NCI-H510A treated with DMSO at 0.1 percent for 48 hours (cell line): ENCODE measurements at regions not wholly inside any gene's neighbourhood (a gene's known extent, or its start where the extent isn't known, plus 50 kb on each side); places are given as distances from the start of the nearest gene placed in this dataset.

Experiments used
- DNase-seq: peaks from one replicate; lab custom pipeline; 2025; lab: John Stamatoyannopoulos, UW

DNA sequence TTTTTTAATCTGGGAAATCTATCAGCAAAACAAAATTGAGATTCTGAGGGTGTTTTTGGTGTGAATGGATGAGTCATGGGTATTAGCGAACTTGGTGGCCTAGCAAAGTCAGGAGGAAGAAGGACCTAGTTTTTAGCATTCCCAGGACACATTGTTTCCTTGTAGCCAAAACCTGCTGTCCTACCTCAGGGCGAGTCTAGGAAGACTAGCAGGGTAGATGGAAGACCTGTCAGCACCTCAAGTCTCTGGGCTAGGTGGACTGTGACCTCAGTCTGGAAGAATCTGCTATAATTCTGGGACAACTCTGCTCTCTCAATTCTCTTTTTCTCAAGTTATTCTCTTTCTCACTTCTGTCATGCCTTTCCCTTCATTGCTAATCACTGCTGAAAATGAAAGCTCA is 1399.3 kb upstream of the LRRTM1 start:
- DNase-seq: no peak

DNA sequence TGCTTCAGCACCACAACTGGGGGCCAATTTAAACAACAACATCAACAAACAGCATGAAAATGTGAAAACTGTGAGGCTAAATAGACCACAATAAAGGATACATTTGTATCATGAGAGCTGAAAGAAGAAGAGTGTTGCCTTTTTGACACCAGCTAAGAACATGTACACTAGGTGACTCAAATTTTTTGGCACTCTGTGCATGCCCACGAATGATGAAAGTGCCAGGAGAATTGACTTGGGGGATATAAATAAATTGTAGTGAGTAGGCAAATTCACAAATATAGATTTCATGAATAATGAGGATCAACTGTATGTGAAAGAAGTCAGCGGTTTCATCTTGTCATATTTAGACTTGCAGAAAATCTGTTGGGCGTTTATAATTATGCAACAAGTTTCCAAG is 1388.0 kb upstream of the LRRTM1 start:
- no peak for DNase-seq

DNA sequence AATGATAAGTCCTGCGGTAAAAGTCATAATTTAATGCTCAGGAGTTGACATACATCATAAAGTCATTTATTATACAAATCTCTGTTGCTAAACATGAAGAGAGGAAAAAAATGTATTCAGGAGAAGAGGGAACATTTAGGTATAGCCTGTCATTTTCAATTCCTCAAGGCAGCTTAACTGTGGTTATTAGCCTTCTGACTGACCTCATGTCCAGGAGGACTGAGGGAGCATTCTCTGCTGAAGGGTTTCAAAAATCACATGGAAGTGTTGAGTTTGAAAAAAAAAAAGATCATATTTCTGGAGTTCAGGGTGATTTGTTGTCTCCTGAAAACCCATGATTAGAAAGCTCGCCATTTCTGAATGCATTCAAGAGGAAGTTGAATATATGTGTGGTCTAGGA is 1371.1 kb upstream of the LRRTM1 start:
- DNase-seq: no peak

DNA sequence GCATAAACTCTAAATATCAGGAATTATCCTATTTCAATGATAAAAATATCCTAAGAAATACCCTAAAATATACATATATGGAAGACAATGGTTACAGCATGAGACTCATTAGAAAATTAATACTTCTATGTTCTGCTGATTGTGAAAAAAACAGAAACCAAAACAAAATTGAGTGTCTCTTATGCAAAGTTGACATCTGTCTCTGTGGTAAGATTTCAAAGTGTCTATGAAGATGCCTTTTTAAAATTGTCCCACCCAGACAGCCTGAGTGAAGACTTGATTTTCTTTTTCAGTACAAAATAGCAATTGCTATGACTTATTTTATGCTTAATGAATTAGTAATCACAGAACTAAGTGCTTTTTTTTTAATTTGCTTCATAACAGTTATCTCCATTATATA is 1368.4 kb upstream of the LRRTM1 start:
- no peak for DNase-seq

DNA sequence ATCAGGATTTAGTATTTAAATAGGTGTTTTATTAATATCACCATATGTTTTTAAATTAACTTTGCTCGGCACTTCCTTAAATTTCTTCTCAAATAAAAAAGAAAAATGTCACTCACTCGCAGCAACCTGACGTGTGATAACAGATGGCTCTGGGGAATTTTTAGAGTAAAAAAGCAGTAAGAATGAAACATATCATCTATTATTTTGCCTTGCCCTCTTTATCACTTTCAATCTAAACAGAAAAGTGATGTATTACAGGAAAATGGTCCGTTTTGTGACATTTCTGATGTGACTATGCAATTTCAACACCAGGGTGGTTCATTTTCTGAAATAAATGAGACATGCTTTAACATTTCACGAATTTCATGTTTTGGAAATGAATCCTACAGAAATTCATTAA is 1368.0 kb upstream of the LRRTM1 start:
- no peak for DNase-seq

DNA sequence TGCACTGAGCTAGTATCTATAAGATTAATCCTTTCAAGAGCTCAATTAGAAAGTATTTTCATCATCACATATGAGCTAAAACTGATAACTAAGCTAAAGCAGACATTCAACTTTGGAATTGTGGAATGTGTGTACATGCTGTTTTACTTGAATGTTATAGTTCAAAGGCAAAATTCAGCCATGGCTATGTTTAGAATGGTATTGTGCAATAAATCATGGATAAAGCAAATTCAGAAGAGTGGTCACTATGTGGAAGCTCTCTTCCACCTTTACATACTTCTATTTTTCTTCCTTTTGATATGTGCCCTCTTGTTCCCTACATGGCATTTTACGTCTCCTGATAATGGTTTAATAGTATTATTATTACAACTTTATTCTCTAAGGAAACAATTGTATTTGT is 1366.3 kb upstream of the LRRTM1 start:
- no peak for DNase-seq

DNA sequence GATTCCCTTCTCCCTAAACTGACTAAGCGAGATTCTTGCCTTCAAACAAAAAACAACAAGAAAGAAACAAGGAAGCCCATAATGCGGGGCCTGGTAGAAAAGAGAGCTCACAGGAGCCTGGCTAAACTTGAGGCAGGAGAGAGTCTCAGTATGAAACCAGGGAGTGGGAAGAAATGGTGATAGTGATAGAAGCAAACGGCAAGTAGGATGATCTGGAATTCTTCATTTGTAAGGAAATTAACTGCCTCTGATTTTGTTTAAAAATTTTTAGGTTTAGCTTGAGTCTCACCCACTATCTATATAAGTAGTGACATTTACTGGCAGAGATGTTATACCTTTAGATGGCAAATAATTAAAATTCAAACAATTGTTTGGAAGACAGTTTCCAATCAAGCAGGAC is 1356.5 kb upstream of the LRRTM1 start:
- no peak for DNase-seq

DNA sequence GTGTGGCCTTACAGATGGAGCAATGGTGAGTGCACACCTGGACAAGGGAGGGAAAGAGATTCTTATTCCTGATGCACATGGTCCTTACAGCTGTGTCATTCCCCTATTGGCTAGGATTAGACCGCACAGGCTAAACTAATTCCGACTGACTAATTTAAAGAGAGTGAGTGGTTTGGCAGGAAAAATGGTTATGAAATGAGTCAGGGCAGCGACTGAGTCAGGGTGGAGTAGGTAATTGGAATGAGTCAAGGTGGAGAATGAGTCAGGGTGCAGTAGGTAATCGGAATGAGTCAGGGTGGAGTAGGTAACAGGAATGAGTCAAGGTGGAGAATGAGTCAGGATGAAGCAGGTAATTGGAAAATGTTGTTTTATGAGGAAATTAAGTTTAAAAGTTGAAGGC is 1353.7 kb upstream of the LRRTM1 start:
- DNase-seq: no peak

DNA sequence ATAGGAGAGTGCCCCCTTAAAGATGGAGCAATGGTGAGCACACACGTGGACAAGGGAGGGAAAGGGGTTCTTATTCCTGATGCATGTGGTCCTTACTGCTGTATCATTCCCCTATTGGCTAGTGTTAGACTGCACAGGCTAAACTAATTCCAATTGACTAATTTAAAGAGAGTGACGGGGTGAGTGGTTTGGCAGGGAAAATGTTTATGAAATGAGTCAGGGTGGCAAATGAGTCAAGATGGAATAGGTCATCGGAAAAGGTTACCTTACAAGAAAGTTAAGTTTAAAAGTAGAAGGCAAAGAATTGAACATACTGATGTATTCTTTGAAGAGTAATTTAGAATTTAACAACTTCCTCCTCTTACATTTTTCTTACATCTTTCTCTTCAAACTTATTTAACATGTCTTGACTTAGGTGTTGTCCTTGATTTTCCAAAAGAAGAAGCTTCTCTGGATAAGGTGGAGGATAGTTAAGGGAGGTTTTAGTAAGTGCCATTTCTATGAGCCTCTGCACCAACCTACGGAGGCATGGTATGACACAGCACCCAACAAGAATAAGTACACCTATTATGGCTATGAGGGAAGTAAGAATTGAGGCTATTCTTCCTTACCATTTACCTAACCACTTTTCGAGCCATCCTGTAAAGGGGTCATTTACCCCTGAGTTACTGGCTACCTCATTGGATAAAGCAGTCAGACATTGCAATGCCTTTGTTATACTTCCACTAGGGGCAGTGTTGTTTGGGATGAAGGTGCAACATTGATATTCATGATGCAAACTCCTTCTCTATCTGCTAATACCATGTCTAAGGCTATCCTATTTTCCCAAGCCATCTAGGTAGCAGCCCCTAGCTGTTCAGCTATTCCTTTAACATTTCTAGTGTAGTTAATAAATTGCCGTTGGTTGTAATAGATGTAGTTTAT is 1345.8 kb upstream of the LRRTM1 start:
- no peak for DNase-seq

DNA sequence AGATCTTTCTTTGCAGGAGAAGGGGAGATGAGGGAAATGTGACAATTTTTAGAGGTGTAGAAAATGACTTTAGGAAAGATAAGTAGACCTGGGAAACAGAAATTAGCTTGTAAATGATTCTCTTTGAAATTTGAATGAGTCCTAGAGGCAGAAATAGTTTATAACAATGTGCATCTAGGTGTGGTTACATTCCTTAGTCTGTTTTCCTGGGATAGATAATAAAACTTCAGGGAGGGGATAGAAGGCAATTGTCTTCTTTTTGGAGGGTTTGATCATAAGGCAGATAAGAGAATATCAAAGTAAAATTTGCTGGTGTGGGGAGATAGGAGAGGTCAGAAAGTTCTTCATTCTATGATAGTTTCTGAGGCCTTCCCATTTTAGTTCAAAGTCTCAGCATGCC is 1344.3 kb upstream of the LRRTM1 start:
- no peak for DNase-seq

DNA sequence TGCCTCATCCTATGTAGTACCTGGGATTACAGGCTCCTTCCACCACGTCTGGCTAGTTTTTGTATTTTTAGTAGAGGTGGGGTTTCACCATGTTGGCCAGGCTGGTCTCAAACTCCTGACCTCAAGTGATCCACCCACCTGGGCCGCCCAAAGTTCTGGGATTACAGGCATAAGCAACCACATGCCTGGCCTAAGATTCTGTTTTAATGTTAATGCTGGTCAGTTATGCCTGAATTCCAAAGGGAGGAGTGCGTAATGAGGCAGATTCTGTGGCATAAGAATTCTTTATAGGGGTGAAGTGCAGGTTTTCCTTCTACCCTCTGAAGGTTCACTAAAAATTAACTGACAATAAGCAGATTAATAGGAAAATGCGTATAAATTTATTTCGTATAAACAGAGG is 1343.8 kb upstream of the LRRTM1 start:
- DNase-seq: no peak

DNA sequence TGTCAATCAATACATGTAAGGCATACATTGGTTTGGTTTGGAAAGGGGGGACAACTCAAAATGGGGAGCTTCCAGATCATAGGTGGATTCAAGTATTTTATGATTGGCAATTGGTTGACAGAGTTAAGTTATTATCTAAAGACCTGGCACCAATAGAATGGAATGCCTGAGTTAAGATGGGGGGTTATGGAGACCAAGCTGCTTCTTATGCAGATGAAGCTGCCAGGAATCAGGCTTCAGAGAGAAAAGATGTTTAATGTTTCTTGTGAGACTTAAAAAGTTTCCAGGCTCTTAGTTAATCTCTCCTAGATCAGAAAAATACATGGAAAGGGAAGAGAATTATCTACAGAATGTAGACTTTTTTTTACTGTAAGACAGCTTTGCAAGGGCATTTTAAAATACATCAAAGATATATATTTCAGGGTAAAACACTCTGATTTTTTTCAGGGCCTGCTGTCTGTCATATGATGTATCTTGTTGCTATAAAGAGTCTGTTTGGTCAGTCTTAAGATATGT is 1343.2 kb upstream of the LRRTM1 start:
- no peak for DNase-seq

DNA sequence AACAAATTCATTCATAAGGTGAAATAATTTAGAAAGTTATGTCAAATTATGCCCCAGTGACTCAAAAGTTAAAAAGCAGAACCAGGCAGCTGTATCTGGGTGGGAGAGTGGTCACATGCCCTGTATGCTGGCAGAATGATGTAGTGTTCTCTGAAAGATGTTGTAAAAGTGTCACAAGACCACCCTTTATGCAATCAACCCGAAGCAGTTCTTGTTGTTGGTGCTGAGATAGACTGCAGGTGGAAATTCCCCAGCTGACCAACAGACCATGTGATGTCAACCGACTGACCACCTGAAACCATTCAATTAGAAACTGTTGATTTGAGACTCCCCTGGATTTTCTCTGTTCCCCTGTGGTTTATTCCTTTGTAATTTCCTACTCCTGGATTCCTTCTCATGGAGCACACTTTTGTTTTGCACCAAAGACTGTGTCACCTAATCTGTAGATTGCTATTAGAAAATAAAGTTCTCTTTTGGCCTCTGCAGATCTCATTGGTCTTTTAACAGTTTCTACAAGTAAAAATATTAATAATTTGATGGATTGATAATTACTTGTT is 1341.3 kb upstream of the LRRTM1 start:
- no peak for DNase-seq

DNA sequence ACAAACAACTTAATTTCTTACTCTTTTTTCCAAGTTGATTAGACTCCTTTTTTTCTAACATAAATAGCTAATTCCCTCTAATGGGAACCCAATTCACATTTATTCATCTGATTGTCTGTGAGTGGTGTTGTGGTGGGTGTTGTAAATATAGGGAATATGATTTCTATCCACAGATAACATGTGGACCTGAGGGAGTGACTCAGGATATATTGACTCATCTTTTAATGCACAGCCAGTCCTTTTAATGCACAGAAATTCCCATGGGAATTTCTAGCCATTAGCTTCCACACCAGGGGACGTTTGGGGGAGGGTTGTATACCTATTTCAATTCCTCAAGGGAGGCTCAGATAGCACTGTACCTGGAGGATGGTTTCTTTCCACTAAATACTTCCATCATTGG is 1339.6 kb upstream of the LRRTM1 start:
- DNase-seq: no peak

DNA sequence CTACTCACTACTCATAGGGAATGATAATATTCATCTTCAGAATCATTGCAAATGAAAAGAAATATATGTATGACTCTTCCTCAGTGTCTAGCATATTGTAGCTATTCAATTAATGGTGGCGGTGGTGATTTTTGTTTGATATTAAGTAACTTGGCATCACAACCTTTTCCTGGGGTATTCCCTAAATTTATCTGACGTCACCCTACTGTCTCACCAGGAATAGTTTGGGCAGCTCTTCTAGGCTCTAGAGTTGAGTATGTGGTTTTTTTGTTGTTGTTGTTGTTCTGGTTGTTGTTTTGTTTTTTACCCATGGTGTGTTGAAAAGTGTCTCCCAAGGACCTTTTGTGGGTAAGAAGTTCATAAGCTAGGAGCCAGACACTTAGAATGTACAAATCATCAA is 1320.3 kb upstream of the LRRTM1 start:
- DNase-seq: no peak

DNA sequence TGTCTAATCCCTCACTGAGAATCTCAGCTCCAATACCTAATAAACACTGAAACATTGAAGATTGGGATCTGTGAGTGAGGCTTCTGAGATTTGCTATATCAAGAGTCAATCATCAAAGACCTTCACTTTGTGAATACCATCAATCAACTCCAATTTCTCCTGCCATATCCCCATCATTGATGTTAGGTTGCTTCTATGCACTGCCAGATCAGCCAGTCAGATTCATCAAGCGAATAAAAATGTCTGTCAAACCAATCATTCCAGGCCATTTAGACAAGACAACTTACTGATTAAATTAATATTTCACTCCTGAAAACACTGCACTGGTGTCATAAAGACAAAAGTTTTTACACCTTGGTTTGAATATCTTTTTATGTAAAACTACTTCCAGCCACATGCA is 1295.5 kb upstream of the LRRTM1 start:
- no peak for DNase-seq

DNA sequence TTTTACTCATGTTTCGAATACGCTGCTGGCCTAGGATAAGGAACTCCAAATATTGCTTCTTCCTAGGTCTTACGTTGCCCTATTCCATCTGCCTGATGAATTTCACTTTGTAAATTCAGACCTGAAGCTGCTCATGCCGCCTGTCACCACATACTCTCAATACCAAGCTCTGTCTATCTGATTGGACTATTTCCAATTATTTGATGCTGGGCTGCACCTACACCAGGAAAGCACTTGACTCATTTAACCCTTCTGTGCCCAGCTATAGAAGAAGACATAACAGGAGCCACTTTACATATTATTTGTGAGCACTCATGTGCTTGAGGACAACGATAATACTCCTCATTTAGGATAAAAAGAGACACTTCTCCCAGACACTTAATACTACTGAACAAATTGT is 1293.9 kb upstream of the LRRTM1 start:
- no peak for DNase-seq

DNA sequence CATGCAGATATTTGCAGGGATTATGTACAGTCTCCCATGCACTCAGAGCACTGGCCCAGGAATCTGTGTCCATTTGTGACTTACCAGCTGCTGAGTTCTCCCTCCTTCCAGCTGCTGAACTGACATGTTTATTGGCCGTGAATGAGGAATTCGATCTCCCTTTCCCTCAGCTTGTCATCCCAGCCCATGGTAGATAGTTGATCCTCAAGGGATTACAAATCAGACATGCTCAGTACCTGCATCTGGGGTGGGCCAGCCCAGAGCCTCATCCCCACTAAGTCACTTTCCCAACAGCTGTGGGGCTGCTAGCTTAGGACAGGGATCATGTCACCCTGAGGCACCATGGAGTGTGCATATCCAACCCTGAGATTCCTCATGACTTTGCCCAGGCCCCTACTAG is 1284.9 kb upstream of the LRRTM1 start:
- no peak for DNase-seq

DNA sequence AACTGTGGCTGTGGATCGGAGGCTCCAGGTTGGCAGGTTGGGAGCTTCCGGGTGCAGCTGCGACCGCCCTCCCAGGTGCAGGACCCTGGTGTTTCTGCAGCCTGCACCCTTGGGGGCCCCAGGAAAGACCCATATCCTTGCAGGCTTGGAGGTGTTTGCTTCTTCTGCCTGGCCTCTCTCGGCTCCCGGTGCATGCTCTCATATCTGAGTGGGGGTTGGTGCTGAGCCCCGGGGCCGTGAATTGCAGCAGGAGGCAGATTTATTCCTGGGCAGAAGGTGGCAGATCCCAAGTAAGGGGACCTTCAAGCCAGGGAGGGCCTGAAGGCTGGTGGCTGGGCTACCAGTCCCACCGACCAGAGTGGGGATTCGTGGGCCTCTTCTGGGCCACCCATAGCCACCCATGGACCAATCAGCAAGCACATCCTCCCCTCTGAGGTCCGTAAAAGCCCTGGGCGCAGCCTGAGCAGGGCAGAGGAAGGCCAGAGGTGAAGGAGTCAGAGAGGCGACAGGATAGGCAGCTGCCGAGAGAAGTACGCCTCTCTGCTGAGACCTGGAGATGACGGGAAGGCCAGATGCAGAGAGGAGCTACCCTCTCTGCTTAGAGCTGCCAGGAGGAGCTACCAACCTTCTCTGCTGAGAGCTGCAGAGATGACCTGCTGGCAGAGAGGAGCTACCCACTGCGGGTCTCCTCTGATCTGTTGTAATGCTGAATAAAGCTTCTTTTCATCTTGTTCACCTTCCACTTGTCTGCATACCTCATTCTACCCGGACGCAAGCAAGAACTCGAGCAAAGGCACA is 1279.0 kb upstream of the LRRTM1 start:
- DNase-seq: no peak

DNA sequence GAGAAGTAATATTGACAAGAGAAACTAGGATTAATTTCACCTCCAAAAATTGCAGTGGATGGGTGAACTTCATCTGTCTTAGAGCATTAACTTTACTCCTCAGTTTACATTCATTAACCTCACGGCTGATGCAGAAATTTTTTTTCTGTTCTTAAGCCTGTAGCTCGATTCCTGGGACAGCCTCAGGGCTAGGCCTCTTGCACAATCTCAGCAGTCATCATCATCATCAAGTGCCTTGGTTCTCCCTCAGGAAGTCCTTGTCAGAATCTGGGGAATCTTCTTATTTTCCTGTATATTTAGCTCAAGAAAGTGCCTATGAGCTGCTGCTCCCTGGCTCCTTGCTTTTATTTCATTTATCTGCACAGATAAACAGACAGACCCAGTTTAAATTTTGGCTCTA is 1272.2 kb upstream of the LRRTM1 start:
- no peak for DNase-seq

DNA sequence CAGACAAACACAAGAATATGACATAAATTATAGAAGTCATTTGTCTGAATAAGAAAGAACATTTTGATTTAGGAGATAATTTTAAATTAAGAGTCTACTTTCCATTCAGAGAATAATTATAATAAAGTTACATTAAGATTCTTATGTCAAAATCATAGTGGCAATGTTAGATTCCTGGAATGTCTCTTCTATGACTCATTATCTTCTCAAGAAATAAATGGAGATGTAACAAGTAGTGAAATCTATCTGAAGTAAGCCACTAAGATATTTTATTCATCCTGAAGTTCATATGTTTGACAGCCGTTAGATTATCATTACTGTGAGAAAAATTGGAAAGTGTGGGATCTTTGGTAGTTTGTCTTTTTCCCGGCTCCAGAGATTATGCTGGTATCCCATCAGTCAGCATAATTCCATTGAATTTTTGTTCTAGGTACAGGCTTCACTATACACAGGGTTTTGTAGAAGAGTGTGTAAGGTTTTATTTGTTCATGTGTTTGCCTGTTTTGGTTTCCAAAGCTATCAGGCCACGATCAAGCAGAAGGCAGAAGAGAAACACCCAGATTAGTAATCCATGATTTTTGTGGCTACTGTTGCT is 1246.6 kb upstream of the LRRTM1 start:
- no peak for DNase-seq

DNA sequence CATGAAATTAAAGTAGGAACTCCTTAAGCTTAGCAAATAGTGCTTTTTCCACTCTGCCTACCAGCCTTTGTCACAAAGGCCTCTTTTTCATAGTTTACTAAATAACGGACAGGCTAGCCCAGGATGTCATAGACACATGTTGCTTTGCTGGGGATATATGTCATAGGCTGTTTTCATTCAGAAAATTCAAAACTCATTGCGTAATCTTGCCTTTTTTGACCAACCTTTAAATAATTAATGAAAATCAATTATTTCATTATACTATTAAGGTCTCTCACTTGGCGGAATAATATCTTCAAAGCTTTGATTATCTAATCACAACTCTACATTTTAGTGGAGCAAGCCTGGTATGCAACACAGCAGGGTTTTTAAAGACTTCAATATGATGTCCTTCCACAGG is 1245.7 kb upstream of the LRRTM1 start:
- DNase-seq: no peak

DNA sequence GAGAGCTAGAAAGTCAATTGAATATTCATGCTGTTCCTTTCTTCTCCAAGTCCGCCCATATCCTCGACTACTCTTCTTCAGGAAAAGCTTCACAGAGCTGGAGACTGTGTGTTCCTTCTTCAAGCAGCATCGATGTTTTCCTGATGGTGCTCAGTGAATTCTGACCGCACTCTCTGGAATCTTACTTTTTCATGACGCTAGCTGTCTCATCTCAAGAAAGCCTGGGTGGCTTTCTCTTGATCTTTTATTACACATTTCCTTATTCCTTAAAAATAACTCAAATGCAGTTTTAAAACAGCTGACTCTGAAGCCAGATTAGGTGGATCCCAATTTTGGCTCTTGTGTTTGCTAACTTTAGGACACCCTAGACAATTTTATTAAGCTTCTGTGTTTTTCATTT is 1245.1 kb upstream of the LRRTM1 start:
- DNase-seq: no peak
